ENCODE measurements at regions not wholly inside any gene's neighbourhood (a gene's known extent, or its start where the extent isn't known, plus 50 kb on each side); places are given as distances from the start of the nearest gene placed in this dataset.
A peak's percentile ranks its signal among the peaks of the same experiment; 100 is the strongest.

DNA sequence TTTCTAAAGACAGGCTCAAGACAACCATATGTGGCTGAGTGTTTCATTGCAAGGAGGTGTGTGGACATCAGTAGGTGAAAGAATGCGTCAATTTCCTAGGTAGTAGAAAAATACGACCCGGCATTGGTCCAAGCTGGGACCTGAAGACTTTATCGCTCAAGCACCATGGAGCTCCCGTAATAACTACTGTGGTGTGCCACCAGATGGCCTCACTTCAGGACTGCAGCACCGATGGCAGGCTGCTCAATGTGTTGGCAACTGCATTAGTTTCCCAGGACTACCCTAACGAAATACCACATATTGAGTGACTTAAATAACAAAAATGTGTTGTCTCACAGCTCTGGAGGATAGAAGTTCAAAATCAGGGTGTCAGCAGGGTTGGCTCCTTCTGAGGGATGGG is 72.4 kb upstream of the FAT3 start:
- TF ChIP-seq EZH2phosphoT487 (IDR thresholded peaks at IDR 0.05; ENCODE audit: borderline replicate concordance, low read length) (no peak), CTCF (conservative IDR thresholded peaks at IDR 0.05; ENCODE audit: low read depth, low read length) (peak; percentile 46), EZH2 (IDR thresholded peaks at IDR 0.05; ENCODE audit: low read length, unreplicated experiment) (no peak)
